Activated CD8-positive, alpha-beta memory T cell treated with anti-CD3 and anti-CD28 coated beads, Interleukin-2, amount 50 U/mL, for 48 hours (primary cell): ENCODE measurements at regions not wholly inside any gene's neighbourhood (a gene's known extent, or its start where the extent isn't known, plus 50 kb on each side); places are given as distances from the start of the nearest gene placed in this dataset.
"Not testable (repeated sequence)": the region's sequence is repeated elsewhere in the genome, so short reads cannot be mapped to it uniquely, and the experiment has no call there.

ENCODE experiments used
- DNase-seq: peaks from one replicate; pipeline ENCODE4 v3.0.0-alpha.2; 2020

DNA sequence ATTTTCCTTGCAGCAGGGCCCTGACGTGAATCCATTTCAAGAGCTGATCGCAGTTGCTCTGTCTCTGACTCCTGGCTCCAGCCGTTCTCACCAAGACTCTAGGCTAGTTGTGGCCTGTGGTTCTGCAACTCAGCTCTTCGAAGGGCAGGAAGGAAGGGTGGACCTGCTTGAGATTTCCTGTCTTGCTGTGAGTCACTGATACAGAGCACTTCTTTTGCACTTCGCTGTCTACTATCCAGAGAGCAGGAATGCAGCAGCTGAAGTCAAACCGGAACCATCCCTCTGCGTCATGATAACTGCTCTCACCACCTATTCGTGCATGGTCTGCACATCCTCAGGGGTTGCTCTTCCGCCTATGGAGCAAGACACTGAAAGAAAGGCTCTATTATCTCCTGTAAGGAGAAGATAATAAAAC lies 59.7 kb downstream of the RAP2B start:
- peak; percentile 67 for DNase-seq

DNA sequence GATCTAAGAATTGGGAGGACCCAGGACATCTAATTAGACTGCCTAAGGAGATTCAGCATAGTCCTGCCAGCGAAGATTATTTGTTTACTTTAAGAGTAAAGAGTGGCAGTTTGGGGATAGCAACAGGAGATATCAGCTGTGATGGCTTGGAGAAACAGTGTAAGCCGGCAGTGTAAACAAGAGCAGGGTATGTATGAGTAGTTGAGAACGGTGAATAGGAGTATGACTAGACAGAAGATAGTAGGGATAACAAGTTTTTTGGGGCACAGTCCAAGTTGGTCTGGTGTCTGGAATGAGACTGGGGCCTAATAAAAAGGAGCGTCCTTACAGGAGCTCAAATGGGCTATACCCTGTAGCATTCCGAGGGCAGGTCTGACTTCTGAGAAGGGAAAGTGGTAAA lies 64.9 kb downstream of the RAP2B start:
- not testable (repeated sequence) for DNase-seq

GRCh38 chr3:153230427-153230826 lies 68.4 kb downstream of the RAP2B start:
- not testable (repeated sequence) for DNase-seq

DNA sequence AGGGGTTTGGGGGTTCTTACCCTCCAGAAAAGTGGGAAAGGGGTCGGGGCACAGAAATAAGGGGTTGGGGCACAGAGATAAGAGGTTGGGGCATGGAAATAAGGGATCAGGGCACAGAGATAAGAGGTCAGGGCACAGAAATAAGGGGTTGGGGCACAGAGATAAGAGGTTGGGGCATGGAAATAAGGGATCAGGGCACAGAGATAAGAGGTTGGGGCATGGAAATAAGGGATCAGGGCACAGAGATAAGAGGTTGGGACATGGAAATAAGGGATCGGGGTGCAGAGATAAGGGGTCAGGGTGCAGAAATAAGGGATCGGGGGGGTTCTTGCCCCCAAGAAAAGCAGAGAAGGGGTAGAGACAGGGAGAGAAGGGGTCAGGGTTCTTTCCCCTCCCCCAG lies 69.2 kb downstream of the RAP2B start:
- not testable (repeated sequence) for DNase-seq

GRCh38 chr3:153232050-153232752 lies 70.2 kb downstream of the RAP2B start:
- DNase-seq: not testable (repeated sequence)

DNA sequence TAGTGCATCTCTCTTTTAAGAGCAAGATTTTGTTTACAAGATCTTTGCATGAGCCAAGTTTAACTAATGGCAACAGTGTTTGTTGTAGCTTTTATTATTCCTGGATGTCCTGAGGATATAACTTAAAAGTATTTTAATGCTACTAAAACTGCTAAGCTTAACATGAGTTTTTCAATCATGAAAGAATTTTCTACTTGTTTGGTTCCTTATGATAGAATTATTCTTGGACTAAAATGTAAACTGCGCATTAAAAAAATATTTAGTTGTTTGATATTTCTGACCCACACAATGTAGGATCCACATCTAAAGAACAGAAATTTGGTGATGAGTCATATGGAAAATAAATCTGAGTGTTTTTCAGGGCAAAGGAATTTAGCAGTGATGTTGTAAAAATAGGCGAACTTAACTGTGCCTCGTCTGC lies 70.8 kb downstream of the RAP2B start:
- DNase-seq: no peak

GRCh38 chr3:153233986-153234385 lies 72.0 kb downstream of the RAP2B start:
- DNase-seq: no peak

DNA sequence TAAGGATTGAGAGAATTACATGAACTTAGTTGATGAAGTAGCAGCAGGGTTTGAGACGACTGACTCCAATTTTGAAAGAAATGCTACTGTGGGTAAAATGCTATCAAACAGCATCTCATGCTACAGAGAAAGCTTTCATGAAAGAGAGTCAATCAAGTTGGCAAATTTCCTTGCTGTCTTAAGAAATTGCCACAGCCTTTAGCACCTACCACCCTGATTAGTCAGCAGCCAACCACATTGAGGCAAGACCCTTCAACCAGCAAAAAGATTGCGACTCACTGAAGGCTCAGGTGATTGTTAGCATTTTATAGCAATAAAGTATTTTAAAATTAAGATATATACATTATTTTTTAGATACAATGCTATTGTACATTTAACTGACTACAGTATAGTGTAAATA lies 80.9 kb downstream of the RAP2B start:
- DNase-seq: no peak

DNA sequence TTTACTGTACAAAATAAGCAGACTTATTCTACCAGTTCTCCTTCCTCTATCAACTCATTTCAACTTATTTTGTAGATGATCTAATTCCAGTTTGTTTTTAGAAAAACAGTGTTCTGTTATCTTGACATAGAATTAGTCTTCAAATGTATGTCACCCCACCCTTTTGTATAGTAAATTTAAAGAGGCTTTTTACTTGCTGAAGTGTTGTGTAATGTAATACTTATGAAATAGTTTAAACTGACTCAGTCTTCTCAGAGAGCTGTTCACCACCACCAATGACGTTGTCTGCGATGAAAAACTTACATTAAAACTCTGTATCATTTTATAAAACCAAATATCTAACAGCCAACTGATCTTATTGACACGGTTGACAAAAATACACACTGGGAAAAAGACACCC lies 82.9 kb downstream of the RAP2B start:
- DNase-seq: no peak

- DNase-seq: no peak
These were observed 83.6 kb downstream of the RAP2B start for GRCh38 chr3:153245661-153246060.

DNA sequence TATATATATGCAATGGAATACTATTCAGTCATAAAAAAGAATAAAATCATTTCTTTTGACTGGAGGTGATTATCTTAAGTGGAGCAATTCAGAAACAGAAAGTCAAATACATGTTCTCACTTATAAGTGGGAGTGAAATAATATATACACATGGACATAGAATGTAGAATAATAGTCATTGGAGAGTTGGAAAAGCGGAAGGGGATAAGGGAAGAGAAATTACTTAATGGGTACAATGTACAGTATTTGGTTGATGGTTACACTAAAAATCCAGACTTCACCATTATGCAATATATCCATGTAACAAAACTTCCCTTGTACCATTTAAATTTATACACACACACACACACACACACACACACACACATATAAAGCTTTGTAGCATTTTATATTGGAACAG lies 84.3 kb downstream of the RAP2B start:
- DNase-seq: no peak

GRCh38 chr3:153246806-153247205 lies 84.8 kb downstream of the RAP2B start:
- DNase-seq: no peak

DNA sequence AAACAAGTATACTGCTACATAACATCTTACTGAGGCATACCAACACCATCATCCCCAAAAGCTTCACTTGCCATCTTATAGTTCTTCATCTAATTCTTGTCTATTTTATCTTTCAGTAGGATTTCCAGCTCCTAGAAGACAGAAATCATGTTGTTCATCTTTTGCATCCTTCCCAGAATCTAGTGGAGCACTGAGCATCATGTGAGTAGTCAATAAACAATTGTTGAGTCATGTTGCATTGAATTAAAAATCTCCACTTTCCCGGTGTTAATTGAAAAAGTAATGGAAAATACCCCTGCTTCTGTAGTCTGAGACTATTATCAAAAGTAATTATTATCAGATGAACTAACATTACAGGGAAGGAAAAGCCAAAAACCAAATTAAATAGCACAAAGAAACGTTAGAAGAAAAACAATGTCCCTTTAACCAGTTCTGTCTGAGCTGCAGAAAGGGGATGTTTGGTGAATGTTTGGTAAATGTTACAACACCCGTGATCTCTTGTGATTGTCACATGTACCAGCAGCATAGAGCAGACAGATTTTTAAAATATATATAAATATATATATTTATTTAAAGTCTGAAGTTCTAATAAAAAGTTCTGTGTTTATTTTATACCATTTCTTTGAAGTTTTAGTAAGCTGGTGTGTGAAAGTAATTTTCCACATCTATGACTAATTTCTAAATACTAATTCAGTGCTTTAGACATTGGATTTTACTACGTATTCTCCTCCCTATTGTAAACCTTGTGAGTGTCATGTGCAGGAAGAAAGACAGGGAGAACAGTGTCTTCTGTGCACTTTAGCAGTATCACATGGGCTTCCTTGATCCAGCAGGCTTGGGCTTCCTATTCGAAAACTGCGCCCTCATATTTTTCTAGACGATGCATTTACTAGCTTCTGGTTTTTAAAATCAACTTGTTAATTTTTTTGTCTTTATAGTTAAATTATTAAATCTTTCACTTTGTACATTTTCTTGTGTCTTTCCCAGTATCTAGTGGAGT lies 85.6 kb downstream of the RAP2B start:
- no peak for DNase-seq

DNA sequence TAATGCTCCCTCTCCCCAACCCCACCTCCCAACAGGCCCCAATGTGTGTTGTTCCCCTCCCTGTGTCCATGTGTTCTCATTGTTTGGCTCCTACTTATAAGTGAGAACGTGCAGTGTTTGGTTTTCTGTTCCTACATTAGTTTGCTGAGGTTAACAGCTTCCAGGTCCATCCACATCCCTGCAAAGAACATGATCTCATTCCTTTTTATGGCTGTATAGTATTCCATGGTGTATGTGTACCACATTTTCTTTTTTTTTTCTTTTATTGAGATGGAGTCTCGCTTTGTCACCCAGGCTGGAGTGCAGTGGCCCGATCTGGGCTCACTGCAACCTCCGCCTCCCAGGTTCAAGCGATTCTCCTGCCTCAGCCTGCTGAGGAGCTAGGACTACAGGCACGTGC lies 86.8 kb downstream of the RAP2B start:
- not testable (repeated sequence) for DNase-seq

DNA sequence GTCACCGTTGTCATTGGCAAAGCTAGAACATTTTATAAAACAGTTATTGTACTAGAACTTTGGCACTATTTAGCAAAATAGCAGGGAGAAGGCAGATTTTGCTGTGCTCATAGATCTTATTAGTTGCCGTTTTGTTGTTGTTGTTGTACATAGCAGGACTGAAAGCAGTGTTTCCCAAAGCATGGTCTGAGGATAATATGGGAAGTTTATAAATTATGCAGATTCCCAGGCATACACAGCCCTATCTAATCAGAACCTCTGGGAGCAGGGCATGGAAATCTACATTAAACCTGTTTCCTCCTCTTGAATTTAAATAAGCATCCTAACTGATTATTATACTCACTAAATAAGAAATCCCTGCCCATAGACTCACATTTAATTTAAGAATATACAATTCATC lies 87.9 kb downstream of the RAP2B start:
- no peak for DNase-seq

- no peak for DNase-seq
These were observed 88.4 kb downstream of the RAP2B start for GRCh38 chr3:153250446-153250845.

DNA sequence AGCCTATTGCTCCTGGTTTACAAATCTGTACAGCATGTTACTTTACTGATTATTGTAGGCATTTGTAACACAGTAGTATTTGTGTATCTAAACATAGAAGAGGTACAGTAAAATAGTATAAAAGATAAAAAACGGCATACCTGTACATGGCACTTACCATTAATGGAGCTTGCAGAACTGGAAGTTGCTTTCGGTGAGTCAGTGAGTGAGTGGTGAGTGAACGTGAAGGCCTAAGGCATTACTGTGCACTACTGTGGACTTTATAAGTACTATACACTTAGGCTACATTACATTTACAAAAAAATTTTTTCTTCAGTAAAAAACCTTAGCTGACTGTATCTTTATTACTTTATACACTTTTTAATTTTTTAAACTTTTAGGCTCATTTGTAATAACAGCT lies 90.9 kb downstream of the RAP2B start:
- DNase-seq: no peak

GRCh38 chr3:153254361-153254760 lies 92.3 kb downstream of the RAP2B start:
- no peak for DNase-seq

DNA sequence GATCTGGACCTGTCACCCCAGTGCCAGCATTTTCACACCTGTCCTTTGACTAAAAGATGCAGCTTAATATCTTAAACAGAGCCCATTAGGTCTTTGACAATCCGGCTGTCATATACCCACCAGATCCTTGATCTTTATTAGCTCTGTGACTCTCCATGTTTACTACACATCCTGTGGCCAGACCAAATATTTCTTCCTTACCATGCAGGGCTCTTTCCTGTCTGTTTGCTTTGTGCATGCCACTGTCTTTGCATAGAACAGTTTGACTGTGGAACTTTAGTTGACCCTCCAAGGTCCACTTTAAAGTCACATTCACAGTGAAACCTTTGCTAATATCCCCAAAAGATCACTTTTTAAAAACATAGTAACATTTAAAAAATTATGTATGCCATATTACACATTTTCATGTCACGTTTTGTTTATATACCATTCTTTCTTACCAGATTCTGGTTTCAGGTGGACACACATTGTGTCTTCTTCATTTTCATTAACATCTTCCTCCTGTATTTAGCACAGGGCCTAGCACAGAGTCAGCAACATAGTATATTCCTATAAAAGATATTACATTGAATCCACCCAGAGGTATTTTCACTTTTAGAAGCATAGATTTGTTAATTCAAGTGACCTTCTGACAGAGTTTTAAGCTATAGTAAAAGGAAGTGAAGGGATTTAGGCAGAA lies 95.8 kb downstream of the RAP2B start:
- no peak for DNase-seq

GRCh38 chr3:153259956-153260355 lies 97.9 kb downstream of the RAP2B start:
- DNase-seq: no peak

DNA sequence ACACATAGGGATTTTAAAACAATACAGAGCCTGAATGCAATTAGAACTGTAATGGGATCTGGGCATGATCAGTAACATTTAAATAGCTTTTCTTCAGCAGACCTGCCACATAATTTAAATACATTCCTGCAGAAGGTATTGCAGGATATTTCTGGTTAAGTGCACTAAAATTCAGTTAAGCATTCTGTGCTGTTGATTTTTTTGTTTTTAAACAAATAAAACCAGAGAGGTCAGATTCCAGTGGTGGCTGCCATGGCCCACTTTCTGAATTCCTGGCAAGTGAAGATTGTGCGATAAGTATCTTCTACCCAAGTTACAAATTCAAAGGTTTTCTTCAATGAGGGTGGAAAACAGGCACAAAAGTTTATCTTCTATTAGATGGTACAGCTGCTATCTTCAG lies 98.7 kb downstream of the RAP2B start:
- DNase-seq: no peak

DNA sequence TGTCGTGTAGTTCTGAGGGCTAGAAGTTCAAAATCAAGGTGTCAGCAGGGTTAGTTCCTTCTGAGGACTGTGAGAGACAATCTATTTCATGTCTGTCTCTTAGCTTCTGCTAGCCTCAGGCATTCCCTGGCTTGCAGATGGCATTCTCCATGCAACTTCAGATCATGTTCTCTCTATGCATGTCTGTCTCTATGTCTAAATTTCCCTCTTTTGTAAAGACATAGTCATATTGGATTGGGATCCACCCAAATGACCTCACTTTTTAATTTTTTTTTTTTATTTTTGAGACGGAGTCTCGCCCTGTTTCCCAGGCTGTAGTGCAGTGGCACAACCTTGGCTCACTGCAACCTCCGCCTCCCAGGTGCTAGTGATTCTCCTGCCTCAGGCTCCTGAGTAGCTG lies 104.6 kb downstream of the RAP2B start:
- no peak for DNase-seq

DNA sequence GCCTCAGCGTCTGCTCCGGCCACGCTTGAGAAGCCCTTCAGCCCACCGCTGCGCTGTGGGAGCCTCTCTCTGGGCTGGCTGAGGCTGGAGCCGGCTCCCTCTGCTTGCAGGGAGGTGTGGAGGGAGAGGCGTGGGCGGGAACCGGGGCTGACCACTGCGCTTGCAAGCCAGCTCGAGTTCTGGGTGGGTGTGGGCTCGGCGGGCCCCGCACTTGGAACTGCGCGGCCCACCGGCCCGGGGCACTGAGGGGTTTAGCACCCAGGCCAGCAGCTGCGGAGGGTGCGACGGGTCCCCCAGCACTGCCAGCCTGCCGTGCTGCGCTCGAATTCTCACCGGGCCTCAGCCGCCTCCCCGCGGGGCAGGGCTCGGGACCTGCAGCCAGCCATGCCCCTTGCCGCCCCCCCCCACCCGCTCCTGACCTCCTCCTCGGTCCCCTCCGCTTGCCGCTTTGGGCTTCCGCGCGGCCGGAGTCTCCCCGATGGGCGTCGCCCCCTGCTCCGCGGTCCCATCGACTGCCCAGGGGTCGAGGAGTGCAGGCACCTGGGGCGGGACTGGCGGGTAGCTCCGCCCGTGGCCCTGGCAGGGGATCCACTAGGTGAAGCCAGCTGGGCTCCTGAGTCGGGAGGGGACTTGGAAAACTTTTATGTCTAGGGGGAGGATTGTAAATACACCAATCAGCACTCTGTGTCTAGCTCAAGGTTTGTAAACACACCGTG lies 106.7 kb downstream of the RAP2B start:
- no peak for DNase-seq
